ENCODE measurements at regions not wholly inside any gene's neighbourhood (a gene's known extent, or its start where the extent isn't known, plus 50 kb on each side); places are given as distances from the start of the nearest gene placed in this dataset.

DNA sequence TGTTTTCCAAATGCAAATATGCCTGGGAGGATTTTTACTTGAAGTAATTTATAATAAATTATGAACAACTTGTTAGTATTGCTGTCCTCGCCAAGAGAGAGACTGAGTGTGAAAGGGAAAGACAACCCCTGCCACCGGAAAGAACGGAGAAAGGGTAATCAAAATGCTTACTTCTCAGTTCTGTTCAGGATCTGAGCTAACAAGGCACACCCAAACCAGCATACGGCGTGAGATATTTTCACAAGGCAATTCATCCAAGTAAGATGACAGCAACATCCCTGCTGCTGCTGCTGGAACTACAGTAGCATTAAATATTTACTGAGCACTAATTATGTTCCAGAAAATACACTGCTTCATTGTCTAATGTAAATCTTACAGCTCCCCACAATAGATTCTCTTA is 96.1 kb downstream of the KBTBD8 start:
- Histone ChIP-seq H3K27ac (ENCODE audit: low read depth, low read length, poor library complexity, severe bottlenecking) (no peak overlapping the region), H3K4me3 (ENCODE audit: low read depth, low read length, poor library complexity, severe bottlenecking) (no peak overlapping the region), H2AFZ (ENCODE audit: low read length) (no peak overlapping the region), H4K20me1 (ENCODE audit: insufficient read depth, low read length) (no peaks in the 10 kb centered on the region), H3K4me2 (ENCODE audit: low read length) (no peak overlapping the region), H3K79me2 (ENCODE audit: insufficient read depth, low read depth, low read length) (no peaks in the 10 kb centered on the region), H3K9me2 (ENCODE audit: insufficient read depth, low read length) (no peaks in the 10 kb centered on the region), H3K36me3 (ENCODE audit: insufficient read depth, low read length) (no peaks in the 10 kb centered on the region), H3K4me1 (ENCODE audit: insufficient read depth, low read length, poor library complexity, severe bottlenecking) (no peaks in the 10 kb centered on the region), H3K9me3 (ENCODE audit: low read length) (no peaks in the 10 kb centered on the region)
- ChIA-PET CTCF (ENCODE audit: unreplicated experiment) (no interaction called here), POLR2A (interaction anchor here (1.3 to 2.1 kb wide), 2 partner anchors 12 to 15 kb away, joined by 5 to 6 read pairs; no protein-coding TSS in a partner anchor)
- DNase-seq (ENCODE audit: low spot score): no peak
- no TSS peak for BruUV-seq (replicated peaks)
- TF ChIP-seq EZH2phosphoT487 (IDR thresholded peaks at IDR 0.05; ENCODE audit: borderline replicate concordance, low read depth, low read length): no peak
- TF ChIP-seq, protein P1, sequence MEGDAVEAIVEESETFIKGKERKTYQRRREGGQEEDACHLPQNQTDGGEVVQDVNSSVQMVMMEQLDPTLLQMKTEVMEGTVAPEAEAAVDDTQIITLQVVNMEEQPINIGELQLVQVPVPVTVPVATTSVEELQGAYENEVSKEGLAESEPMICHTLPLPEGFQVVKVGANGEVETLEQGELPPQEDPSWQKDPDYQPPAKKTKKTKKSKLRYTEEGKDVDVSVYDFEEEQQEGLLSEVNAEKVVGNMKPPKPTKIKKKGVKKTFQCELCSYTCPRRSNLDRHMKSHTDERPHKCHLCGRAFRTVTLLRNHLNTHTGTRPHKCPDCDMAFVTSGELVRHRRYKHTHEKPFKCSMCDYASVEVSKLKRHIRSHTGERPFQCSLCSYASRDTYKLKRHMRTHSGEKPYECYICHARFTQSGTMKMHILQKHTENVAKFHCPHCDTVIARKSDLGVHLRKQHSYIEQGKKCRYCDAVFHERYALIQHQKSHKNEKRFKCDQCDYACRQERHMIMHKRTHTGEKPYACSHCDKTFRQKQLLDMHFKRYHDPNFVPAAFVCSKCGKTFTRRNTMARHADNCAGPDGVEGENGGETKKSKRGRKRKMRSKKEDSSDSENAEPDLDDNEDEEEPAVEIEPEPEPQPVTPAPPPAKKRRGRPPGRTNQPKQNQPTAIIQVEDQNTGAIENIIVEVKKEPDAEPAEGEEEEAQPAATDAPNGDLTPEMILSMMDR (conservative IDR thresholded peaks at IDR 0.05; ENCODE audit: low read length): no peak
- intact Hi-C loops (cut with micrococcal nuclease; ENCODE audit: unreplicated experiment): no loop called here

DNA sequence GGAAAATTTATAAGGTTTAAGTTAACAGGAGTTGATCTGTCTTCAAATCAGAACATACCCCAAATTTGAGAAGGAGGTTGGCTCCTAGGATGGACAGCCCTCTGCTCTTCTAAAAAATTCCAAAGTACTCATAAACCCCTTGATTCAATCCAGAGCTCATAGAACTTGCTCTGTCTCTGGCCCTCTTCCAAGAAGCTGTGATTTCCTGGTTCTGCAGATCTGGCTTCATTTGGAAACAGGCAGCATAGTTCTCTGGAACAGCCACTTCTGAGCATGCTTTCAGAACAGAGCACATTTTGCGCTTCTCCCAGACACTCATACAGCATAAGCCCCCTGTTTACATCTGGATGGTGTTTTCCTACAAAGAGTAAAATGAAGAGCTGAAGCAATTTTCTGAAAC is 96.7 kb downstream of the KBTBD8 start:
- no peaks in the 10 kb centered on the region for H3K9me2 ChIP-seq (ENCODE audit: insufficient read depth, low read length)
- no peak for TF ChIP-seq EZH2phosphoT487 (IDR thresholded peaks at IDR 0.05; ENCODE audit: borderline replicate concordance, low read depth, low read length)
- TF ChIP-seq, protein P1 (conservative IDR thresholded peaks at IDR 0.05; ENCODE audit: low read length): no peak
- no peaks in the 10 kb centered on the region for H3K4me1 ChIP-seq (ENCODE audit: insufficient read depth, low read length, poor library complexity, severe bottlenecking)
- no TSS peak for BruUV-seq (replicated peaks)
- intact Hi-C loops (cut with micrococcal nuclease; ENCODE audit: unreplicated experiment): no loop called here
- H4K20me1 ChIP-seq (ENCODE audit: insufficient read depth, low read length): no peaks in the 10 kb centered on the region
- CTCF ChIA-PET (ENCODE audit: unreplicated experiment): no interaction called here
- no peak overlapping the region for H3K27ac ChIP-seq (ENCODE audit: low read depth, low read length, poor library complexity, severe bottlenecking)
- no peak overlapping the region for H2AFZ ChIP-seq (ENCODE audit: low read length)
- H3K36me3 ChIP-seq (ENCODE audit: insufficient read depth, low read length): no peaks in the 10 kb centered on the region
- no peak for DNase-seq (ENCODE audit: low spot score)
- no peaks in the 10 kb centered on the region for H3K9me3 ChIP-seq (ENCODE audit: low read length)
- H3K79me2 ChIP-seq (ENCODE audit: insufficient read depth, low read depth, low read length): no peaks in the 10 kb centered on the region
- no peak overlapping the region for H3K4me2 ChIP-seq (ENCODE audit: low read length)
- POLR2A ChIA-PET: interaction anchor here (1.3 to 2.1 kb wide), 5 partner anchors 9 to 124 kb away, joined by 4 to 6 read pairs (median 5); no protein-coding TSS in a partner anchor
- no peak overlapping the region for H3K4me3 ChIP-seq (ENCODE audit: low read depth, low read length, poor library complexity, severe bottlenecking)

DNA sequence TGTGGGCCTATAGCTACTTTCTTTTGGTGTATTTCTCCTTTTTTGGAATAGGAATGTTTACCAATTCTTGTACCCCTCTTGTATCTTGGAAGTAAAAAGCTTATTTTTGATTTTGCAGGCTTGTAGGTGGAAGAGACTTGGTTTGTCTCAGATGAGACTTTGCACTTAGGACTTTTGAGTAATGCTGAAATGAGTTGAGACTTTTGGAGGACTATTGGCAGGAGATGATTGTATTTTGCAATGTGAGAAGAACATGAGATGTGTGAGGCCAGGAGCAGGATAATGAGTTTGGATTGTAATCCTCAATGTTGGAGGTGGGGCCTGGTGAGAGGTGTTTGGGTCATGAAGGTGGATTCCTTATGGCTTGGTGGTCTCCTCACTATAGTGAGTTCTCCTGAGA is 106.3 kb downstream of the KBTBD8 start:
- Histone ChIP-seq H3K79me2 (ENCODE audit: insufficient read depth, low read depth, low read length) (no peaks in the 10 kb centered on the region), H3K9me2 (ENCODE audit: insufficient read depth, low read length) (no peaks in the 10 kb centered on the region), H3K4me3 (ENCODE audit: low read depth, low read length, poor library complexity, severe bottlenecking) (no peak overlapping the region), H4K20me1 (ENCODE audit: insufficient read depth, low read length) (no peaks in the 10 kb centered on the region), H3K36me3 (ENCODE audit: insufficient read depth, low read length) (no peaks in the 10 kb centered on the region), H3K27ac (ENCODE audit: low read depth, low read length, poor library complexity, severe bottlenecking) (no peak overlapping the region), H3K4me2 (ENCODE audit: low read length) (no peak overlapping the region), H3K4me1 (ENCODE audit: insufficient read depth, low read length, poor library complexity, severe bottlenecking) (no peaks in the 10 kb centered on the region), H3K9me3 (ENCODE audit: low read length) (no peaks in the 10 kb centered on the region), H2AFZ (ENCODE audit: low read length) (no peak overlapping the region)
- no TSS peak for BruUV-seq (replicated peaks)
- ChIA-PET POLR2A (interaction anchor here (0.5 to 1.3 kb wide), 3 partner anchors 9 to 116 kb away, joined by 3 to 6 read pairs (median 4); no protein-coding TSS in a partner anchor), CTCF (ENCODE audit: unreplicated experiment) (interaction anchor here (1.5 kb wide), 1 partner anchor 9 kb away, joined by 6 read pairs; no protein-coding TSS in a partner anchor)
- intact Hi-C loops (cut with micrococcal nuclease; ENCODE audit: unreplicated experiment): no loop called here
- no peak for DNase-seq (ENCODE audit: low spot score)
- no peak for TF ChIP-seq EZH2phosphoT487 (IDR thresholded peaks at IDR 0.05; ENCODE audit: borderline replicate concordance, low read depth, low read length)
- TF ChIP-seq, protein P1 (conservative IDR thresholded peaks at IDR 0.05; ENCODE audit: low read length): no peak
